Fibroblast of lung (primary cell): ENCODE measurements at regions not wholly inside any gene's neighbourhood (a gene's known extent, or its start where the extent isn't known, plus 50 kb on each side); places are given as distances from the start of the nearest gene placed in this dataset.
"Not testable (repeated sequence)": the region's sequence is repeated elsewhere in the genome, so short reads cannot be mapped to it uniquely, and the experiment has no call there.

Experiments
- CTCF ChIP-seq, 2 donors: IDR thresholded peaks in 1 of 2; conservative IDR thresholded peaks in 1 of 2; 1 replicate in 1 of 2; 2 replicates in 1 of 2; pipeline ENCODE4 v1.5.1; 2011 to 2012; ENCODE audit warnings: low read length in 2 of 2, control low read depth in 1 of 2, inconsistent platforms in 1 of 2, low read depth in 1 of 2, mild to moderate bottlenecking in 1 of 2
- EZH2 ChIP-seq: IDR thresholded peaks from 2 replicates; pipeline ENCODE4 v1.5.1; 2012; ENCODE audit warnings: low read length, control low read depth, mild to moderate bottlenecking; ENCODE audit errors: missing control alignments

- TF ChIP-seq EZH2; CTCF (conservative IDR thresholded peaks at IDR 0.05 in 1 of 2, IDR thresholded peaks at IDR 0.05 in 1 of 2; ENCODE audit: low read depth in 1 of 2, low read length in 2 of 2): not testable (repeated sequence)
Measured at GRCh38 chr21:38997843-38998175, 185.4 kb downstream of the PSMG1 start.
